MM.1S (cell line): ENCODE measurements at regions not wholly inside any gene's neighbourhood (a gene's known extent, or its start where the extent isn't known, plus 50 kb on each side); places are given as distances from the start of the nearest gene placed in this dataset.

Experiments
- DNase-seq: peaks from one replicate; pipeline ENCODE4 v3.0.0-alpha.2; 2015
- H2AFZ ChIP-seq: fragments of 300-600 bp; sonication (generic); 2 replicates; pipeline ENCODE4 v1.6.0; 2016; ENCODE audit warnings: antibody characterized with exemption, low read length
- H3F3A ChIP-seq: fragments of 300-600 bp; sonication (generic); 2 replicates; pipeline ENCODE4 v1.6.1; 2016; ENCODE audit warnings: mild to moderate bottlenecking, antibody characterized with exemption, low read length, moderate library complexity, mixed read lengths; ENCODE audit not compliant: insufficient read depth
- H3K27ac ChIP-seq: fragments of 300-600 bp; sonication (generic); 2 replicates; pipeline ENCODE4 v1.5.1; 2016; ENCODE audit warnings: mild to moderate bottlenecking, low read length
- H3K27me3 ChIP-seq: fragments of 300-600 bp; sonication (generic); replicated peaks from 2 replicates; pipeline ENCODE4 v1.6.0; 2016; ENCODE audit warnings: low read length; ENCODE audit not compliant: insufficient read depth
- H3K36me3 ChIP-seq: fragments of 300-600 bp; sonication (generic); replicated peaks from 2 replicates; pipeline ENCODE4 v1.6.1; 2016; ENCODE audit warnings: mild to moderate bottlenecking, low read length, mixed read lengths; ENCODE audit not compliant: insufficient read depth
- H3K4me1 ChIP-seq: fragments of 300-600 bp; sonication (generic); 2 replicates; pipeline ENCODE4 v1.6.1; 2016; ENCODE audit warnings: low read length, mixed read lengths
- H3K4me2 ChIP-seq: fragments of 300-600 bp; sonication (generic); 2 replicates; pipeline ENCODE4 v1.6.0; 2016; ENCODE audit warnings: low read depth, low read length
- H3K4me3 ChIP-seq: fragments of 300-600 bp; sonication (generic); 2 replicates; pipeline ENCODE4 v1.5.1; 2016; ENCODE audit warnings: low read length, mixed read lengths
- H3K79me2 ChIP-seq: fragments of 300-600 bp; sonication (generic); 2 replicates; pipeline ENCODE4 v1.6.1; 2016; ENCODE audit warnings: mixed run types, low read length, mixed read lengths
- H3K9ac ChIP-seq: fragments of 300-600 bp; sonication (generic); 2 replicates; pipeline ENCODE4 v1.6.1; 2016; ENCODE audit warnings: low read length, mixed read lengths
- H3K9me2 ChIP-seq: fragments of 300-600 bp; sonication (generic); replicated peaks from 2 replicates; pipeline ENCODE4 v1.6.1; 2016; ENCODE audit warnings: mild to moderate bottlenecking, low read length, mixed read lengths; ENCODE audit not compliant: insufficient read depth
- H3K9me3 ChIP-seq: fragments of 300-600 bp; sonication (generic); replicated peaks from 2 replicates; pipeline ENCODE4 v1.6.1; 2016; ENCODE audit warnings: mild to moderate bottlenecking, low read length, mixed read lengths; ENCODE audit not compliant: insufficient read depth
- H4K20me1 ChIP-seq: fragments of 300-600 bp; sonication (generic); 2 replicates; pipeline ENCODE4 v1.6.1; 2016; ENCODE audit warnings: mild to moderate bottlenecking, low read length, moderate library complexity, mixed read lengths; ENCODE audit not compliant: insufficient read depth
- CTCF ChIP-seq: fragments of 300-600 bp; sonication (generic); IDR thresholded peaks from 2 replicates; pipeline ENCODE4 v1.5.1; 2016; ENCODE audit warnings: antibody characterized with exemption, low read length, mixed read lengths
- EZH2 ChIP-seq: fragments of 300-600 bp; sonication (generic); optimal IDR thresholded peaks from 2 replicates; pipeline ENCODE3; 2017; ENCODE audit warnings: low read depth, mild to moderate bottlenecking, antibody characterized with exemption, low read length, mixed read lengths
- EZH2phosphoT487 ChIP-seq: fragments of 300-600 bp; sonication (generic); IDR thresholded peaks from 2 replicates; pipeline ENCODE4 v1.6.1; 2018; ENCODE audit warnings: antibody characterized with exemption, low read length

DNA sequence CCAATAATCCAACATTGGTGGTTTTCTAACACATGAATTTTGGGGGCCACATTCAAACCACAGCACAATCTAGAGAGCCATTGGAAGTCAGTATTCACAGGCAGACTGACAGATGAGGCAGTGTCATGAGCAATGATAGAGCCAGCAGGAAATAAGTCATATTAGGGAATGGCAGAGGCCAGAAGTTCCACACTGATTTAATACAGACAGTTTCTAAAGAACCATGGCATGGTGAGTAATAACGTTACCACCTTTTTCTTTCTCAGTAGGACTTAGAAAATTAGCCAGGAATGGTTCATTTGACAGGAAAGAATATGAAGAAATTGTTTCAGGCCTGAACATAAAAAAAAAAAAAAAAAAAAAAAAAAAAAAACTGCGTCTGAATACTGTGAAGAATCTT, 210.3 kb downstream of the GPAM start:
- no peak overlapping the region for H3K9ac ChIP-seq
- TF ChIP-seq CTCF, result no peak
- TF ChIP-seq EZH2, result no peak
- TF ChIP-seq EZH2phosphoT487, result no peak
- no peak overlapping the region for H3K4me2 ChIP-seq
- H3F3A ChIP-seq, result no peaks in the 10 kb centered on the region
- no peaks in the 10 kb centered on the region for H3K27me3 ChIP-seq
- no peak overlapping the region for H2AFZ ChIP-seq
- H3K36me3 ChIP-seq, result no peaks in the 10 kb centered on the region
- H3K9me2 ChIP-seq, result no peaks in the 10 kb centered on the region
- H3K79me2 ChIP-seq, result no peaks in the 10 kb centered on the region
- no peak overlapping the region for H3K4me3 ChIP-seq
- DNase-seq, result no peak
- no peaks in the 10 kb centered on the region for H3K9me3 ChIP-seq
- no peak overlapping the region for H3K27ac ChIP-seq
- H3K4me1 ChIP-seq, result no peaks in the 10 kb centered on the region
- no peaks in the 10 kb centered on the region for H4K20me1 ChIP-seq

DNA sequence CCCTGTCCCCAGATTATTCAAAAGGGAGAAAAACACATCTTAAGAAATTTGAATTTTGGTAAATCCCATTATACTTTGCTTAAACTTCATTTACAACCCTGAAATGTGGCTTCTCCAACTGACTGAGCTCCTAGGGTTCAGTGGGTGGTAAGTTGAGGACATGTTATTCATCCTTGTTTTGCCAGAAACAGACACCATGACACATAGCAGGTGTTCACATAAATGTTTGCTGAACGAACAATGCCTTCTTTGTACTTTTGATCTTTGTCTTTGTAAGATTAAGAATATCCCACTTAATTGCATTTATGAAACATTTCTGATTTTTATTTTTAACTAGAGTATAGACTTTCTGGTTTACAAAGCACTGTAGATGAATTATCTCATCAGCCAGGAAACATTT, 209.7 kb downstream of the GPAM start:
- no peak overlapping the region for H3K4me2 ChIP-seq
- TF ChIP-seq EZH2phosphoT487 (no peak), CTCF (no peak), EZH2 (no peak)
- no peaks in the 10 kb centered on the region for H3F3A ChIP-seq
- H4K20me1 ChIP-seq, result no peaks in the 10 kb centered on the region
- no peak overlapping the region for H3K27ac ChIP-seq
- H3K36me3 ChIP-seq, result no peaks in the 10 kb centered on the region
- no peaks in the 10 kb centered on the region for H3K9me3 ChIP-seq
- H3K4me1 ChIP-seq, result no peaks in the 10 kb centered on the region
- no peaks in the 10 kb centered on the region for H3K9me2 ChIP-seq
- H3K9ac ChIP-seq, result no peak overlapping the region
- no peak overlapping the region for H3K4me3 ChIP-seq
- H3K79me2 ChIP-seq, result no peaks in the 10 kb centered on the region
- no peak for DNase-seq
- H2AFZ ChIP-seq, result no peak overlapping the region
- no peaks in the 10 kb centered on the region for H3K27me3 ChIP-seq

DNA sequence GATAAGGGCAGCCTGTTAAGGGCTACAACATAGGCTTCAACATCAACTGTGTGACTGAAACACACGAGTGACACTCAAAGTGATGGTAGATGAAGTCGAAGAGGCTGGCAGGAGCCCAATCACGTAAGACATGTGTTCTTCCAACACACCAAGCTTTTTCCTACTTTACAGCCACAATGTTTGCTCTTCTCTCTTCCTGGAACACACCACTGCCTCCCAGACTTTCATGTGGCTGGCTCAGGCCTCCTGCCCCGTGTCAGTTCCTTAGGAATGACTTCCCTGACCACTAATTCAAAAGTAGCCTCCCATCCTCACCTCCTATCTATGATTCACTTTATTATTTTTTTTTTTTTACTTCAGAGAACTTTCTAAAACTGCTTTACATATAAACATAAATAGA, 209.2 kb downstream of the GPAM start:
- no peaks in the 10 kb centered on the region for H3F3A ChIP-seq
- no peak overlapping the region for H3K9ac ChIP-seq
- DNase-seq, result no peak
- no peaks in the 10 kb centered on the region for H3K27me3 ChIP-seq
- H3K4me1 ChIP-seq, result no peaks in the 10 kb centered on the region
- H3K9me3 ChIP-seq, result no peaks in the 10 kb centered on the region
- H3K79me2 ChIP-seq, result no peaks in the 10 kb centered on the region
- no peaks in the 10 kb centered on the region for H3K36me3 ChIP-seq
- no peaks in the 10 kb centered on the region for H4K20me1 ChIP-seq
- H3K4me3 ChIP-seq, result no peak overlapping the region
- no peaks in the 10 kb centered on the region for H3K9me2 ChIP-seq
- H3K27ac ChIP-seq, result no peak overlapping the region
- H2AFZ ChIP-seq, result no peak overlapping the region
- H3K4me2 ChIP-seq, result no peak overlapping the region
- TF ChIP-seq EZH2phosphoT487 (no peak), EZH2 (no peak), CTCF (no peak)

DNA sequence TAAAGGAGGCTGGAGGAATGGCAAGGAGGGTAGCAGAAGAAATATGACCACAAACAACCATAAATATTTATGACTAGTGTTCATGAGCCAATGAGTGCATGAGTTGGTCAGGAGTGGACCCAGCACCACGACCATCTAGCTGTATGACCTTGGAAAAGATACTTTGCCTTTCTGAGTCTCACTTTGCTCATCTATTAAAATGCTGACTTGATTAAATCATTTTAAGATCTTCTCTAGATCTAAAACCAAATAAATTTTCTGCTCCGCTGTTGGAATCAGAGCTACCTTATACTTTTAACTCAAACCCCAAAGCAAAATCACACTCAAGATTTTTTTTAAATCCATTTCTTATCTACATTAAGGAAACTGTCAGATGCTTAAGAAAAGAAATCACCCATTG, 207.0 kb downstream of the GPAM start:
- Histone ChIP-seq H2AFZ (no peak overlapping the region), H3K4me3 (no peak overlapping the region), H3K27me3 (no peaks in the 10 kb centered on the region), H3K79me2 (no peaks in the 10 kb centered on the region), H3F3A (no peaks in the 10 kb centered on the region), H3K4me2 (no peak overlapping the region), H3K4me1 (no peaks in the 10 kb centered on the region), H3K9ac (no peak overlapping the region), H3K36me3 (no peaks in the 10 kb centered on the region), H3K9me2 (no peaks in the 10 kb centered on the region), H4K20me1 (no peaks in the 10 kb centered on the region), H3K27ac (no peak overlapping the region), H3K9me3 (no peaks in the 10 kb centered on the region)
- DNase-seq, result no peak
- TF ChIP-seq EZH2 (no peak), EZH2phosphoT487 (no peak), CTCF (no peak)
